ENCODE measurements at regions not wholly inside any gene's neighbourhood (a gene's known extent, or its start where the extent isn't known, plus 50 kb on each side); places are given as distances from the start of the nearest gene placed in this dataset.

DNA sequence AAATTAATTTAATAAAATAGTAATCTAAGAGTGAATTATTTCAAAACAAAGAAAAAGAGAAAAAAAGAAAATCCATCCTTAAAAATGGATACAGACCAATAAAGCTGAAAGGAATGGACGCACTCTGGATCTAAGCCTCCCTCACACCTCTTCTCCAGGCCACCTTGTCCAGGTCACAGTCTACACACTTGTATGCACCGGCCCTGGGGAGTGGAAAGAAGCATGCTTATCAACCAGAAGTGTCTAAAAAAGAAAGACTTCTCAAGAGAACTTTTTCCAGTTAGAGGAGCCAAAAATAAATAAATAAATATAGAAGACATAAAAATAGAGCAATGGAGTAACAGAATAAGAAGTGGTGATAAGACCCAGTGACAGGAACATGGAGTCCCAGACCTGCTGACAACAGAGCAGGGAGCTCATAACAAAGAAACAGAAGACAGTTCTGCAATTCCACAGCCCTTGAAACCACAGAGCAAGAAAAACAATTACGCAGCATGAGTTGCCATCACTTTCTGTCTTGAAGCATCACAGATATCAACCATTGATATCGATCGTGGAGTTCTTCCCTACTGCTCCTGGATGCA is 311.7 kb upstream of the NFE2L3 start:
- TF ChIP-seq POLR2AphosphoS5 (IDR thresholded peaks at IDR 0.05; ENCODE audit: borderline replicate concordance, low read depth, low read length), result no peak
- TF ChIP-seq EZH2 (IDR thresholded peaks at IDR 0.05), result no peak
- TF ChIP-seq FOXP2 (optimal IDR thresholded peaks at IDR 0.05; ENCODE audit: control extremely low read depth, extremely low read length, insufficient read depth), result no peak

Data from SK-N-MC (cell line).